ENCODE measurements at regions not wholly inside any gene's neighbourhood (a gene's known extent, or its start where the extent isn't known, plus 50 kb on each side); places are given as distances from the start of the nearest gene placed in this dataset.

- TF ChIP-seq CTCF (IDR thresholded peaks at IDR 0.05) (no peak), POLR2A (IDR thresholded peaks at IDR 0.05) (no peak), EP300 (IDR thresholded peaks at IDR 0.05) (no peak), POLR2AphosphoS5 (IDR thresholded peaks at IDR 0.05) (no peak)
Measured at GRCh38 chr16:6317934-6318333, 1014.7 kb upstream of the RBFOX1 start.
